Left ventricle myocardium inferior (tissue), 1 donor: ENCODE measurements at regions not wholly inside any gene's neighbourhood (a gene's known extent, or its start where the extent isn't known, plus 50 kb on each side); places are given as distances from the start of the nearest gene placed in this dataset.

Experiments
- DNase-seq: peaks from one replicate; pipeline ENCODE4 v3.0.0-alpha.2; 2020
- H3K27ac ChIP-seq: fragments of 200-600 bp; replicated peaks from 2 replicates; pipeline ENCODE4 v1.8.0; 2021
- H3K27me3 ChIP-seq: fragments of 200-600 bp; 2 replicates; pipeline ENCODE4 v1.8.0; 2021; ENCODE audit warnings: low read depth
- H3K36me3 ChIP-seq: fragments of 200-600 bp; 2 replicates; pipeline ENCODE4 v1.8.0; 2021
- H3K4me1 ChIP-seq: fragments of 200-600 bp; 2 replicates; pipeline ENCODE4 v1.8.0; 2021
- H3K4me3 ChIP-seq: fragments of 200-600 bp; 2 replicates; pipeline ENCODE4 v1.8.0; 2021; ENCODE audit warnings: mild to moderate bottlenecking, moderate library complexity
- H3K9me3 ChIP-seq: fragments of 200-600 bp; replicated peaks from 2 replicates; pipeline ENCODE4 v1.8.0; 2021
- intact Hi-C: fragments of 100-400 bp; cut with micrococcal nuclease; formaldehyde crosslinking; loops from one replicate; pipeline ENCODE4 v1.11.0; 2022
- TF ChIP-seq, protein P1 (sequence below): fragments of 200-600 bp; IDR thresholded peaks from 2 replicates; pipeline ENCODE4 v1.8.0; 2021; ENCODE audit warnings: antibody characterized with exemption, mild to moderate bottlenecking, borderline replicate concordance
- donor health status: DM: no; HTN: yes; CAD: no; lungs with severe emphysema.

DNA sequence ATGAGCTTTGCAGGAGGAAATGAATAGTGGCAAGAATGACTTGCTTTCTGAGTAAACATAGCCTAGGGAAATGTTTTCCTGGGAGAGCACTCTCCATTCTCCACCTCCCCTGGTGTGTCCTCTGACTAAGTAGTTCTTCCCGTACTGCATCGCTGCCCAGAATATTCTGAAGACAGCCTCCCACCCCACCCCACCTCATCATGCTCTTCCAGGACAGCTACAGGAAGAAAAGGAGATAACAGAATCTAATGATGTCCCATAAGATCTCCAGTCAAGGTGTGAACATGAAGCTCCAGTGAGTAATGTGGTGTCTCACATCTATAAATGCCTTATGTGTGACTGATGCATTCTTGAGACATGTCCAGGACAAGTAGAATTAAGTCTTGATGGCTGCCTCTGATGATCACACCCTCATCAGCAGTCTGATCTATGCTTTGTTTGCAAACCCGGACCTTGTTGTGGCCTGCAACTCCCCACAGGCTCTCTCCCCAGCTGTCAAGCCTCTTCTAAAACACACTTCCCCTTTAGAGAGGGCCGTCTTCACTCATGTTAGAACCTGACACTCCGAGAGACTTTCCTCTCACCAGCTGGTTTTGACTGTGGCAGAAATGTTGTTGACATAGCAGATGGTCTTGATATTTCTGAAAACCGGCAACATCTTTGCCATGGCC is 183.0 kb downstream of the CYYR1 start:
- Histone ChIP-seq H3K9me3 (peaks cover 13% of the 10 kb centered on the region), H3K27me3 (no peaks in the 10 kb centered on the region), H3K4me1 (peaks cover 12% of the 10 kb centered on the region), H3K36me3 (no peaks in the 10 kb centered on the region), H3K27ac (no peak overlapping the region), H3K4me3 (no peak overlapping the region)
- no peak for DNase-seq
- TF ChIP-seq, protein P1, sequence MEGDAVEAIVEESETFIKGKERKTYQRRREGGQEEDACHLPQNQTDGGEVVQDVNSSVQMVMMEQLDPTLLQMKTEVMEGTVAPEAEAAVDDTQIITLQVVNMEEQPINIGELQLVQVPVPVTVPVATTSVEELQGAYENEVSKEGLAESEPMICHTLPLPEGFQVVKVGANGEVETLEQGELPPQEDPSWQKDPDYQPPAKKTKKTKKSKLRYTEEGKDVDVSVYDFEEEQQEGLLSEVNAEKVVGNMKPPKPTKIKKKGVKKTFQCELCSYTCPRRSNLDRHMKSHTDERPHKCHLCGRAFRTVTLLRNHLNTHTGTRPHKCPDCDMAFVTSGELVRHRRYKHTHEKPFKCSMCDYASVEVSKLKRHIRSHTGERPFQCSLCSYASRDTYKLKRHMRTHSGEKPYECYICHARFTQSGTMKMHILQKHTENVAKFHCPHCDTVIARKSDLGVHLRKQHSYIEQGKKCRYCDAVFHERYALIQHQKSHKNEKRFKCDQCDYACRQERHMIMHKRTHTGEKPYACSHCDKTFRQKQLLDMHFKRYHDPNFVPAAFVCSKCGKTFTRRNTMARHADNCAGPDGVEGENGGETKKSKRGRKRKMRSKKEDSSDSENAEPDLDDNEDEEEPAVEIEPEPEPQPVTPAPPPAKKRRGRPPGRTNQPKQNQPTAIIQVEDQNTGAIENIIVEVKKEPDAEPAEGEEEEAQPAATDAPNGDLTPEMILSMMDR, result no peak
- intact Hi-C loops, result no loop called here

DNA sequence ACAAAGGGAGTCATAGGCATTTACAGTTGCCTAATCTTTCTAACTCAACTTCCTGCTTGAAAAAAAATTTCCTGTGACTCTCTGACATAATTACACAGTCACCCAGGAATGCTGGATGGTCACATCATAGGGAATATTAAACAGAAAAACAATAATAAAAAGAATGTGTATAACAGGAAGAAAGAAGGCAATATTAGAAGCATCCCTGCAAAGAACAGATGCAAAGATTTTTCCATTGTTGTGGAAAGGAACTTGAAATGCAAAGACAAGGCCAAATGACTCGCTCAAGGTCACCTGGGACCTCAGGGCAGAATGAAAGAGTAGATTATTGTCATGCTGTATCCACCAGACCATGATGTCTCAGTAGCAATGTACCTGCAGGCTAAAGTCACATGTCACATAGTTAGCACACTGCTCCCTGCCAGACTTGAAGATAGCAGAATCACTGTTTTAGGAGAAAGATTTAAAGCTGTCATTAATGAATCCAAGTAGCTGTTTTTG is 184.3 kb downstream of the CYYR1 start:
- Histone ChIP-seq H3K36me3 (no peaks in the 10 kb centered on the region), H3K4me3 (no peak overlapping the region), H3K9me3 (peaks cover 13% of the 10 kb centered on the region), H3K27me3 (no peaks in the 10 kb centered on the region), H3K27ac (no peak overlapping the region), H3K4me1 (peaks cover 12% of the 10 kb centered on the region)
- TF ChIP-seq, protein P1, result no peak
- intact Hi-C loops, result no loop called here
- no peak for DNase-seq

DNA sequence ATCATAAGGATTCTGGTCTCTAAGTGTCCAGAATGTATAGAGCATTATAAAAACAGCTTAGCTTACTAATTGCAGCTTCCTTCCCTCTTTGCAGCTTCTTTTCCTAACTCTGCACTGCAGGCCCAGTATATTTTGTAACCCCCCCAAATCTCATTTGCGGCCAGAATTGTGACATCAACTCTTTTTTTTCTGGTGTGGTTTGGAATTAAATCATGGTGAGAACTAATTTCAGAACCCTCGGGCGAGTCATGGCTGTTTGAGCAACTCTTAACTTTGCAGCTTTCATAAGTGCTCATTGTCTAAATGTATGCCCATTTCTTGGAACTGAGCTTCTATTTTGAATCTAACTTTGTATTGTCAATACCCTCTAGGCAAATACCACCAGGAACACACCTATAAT is 187.4 kb downstream of the CYYR1 start:
- Histone ChIP-seq H3K4me3 (no peak overlapping the region), H3K27me3 (no peaks in the 10 kb centered on the region), H3K27ac (no peak overlapping the region), H3K36me3 (no peaks in the 10 kb centered on the region), H3K9me3 (peaks cover 13% of the 10 kb centered on the region), H3K4me1 (peaks cover 12% of the 10 kb centered on the region)
- TF ChIP-seq, protein P1, result no peak
- intact Hi-C loops, result no loop called here
- DNase-seq, result no peak

DNA sequence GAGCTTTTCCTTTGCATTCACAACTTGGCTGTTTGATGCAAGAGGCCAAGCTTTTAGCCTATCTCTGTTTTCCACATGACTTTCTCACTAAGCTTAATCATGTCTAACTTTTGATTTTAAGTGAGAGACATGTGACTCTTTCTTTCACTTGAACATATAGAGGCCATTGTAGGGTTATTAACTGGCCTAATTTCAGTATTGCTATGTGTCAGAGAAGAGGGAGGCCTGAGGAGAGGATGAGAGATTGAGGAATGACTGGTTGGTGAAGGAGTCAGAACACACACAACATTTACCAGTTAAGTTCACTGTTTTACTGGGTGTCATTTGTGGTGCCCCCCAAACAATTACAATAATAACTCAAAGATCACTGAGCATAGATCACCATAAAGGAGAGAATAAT is 193.5 kb downstream of the CYYR1 start:
- Histone ChIP-seq H3K27ac (no peak overlapping the region), H3K9me3 (no peaks in the 10 kb centered on the region), H3K4me1 (no peaks in the 10 kb centered on the region), H3K36me3 (no peaks in the 10 kb centered on the region), H3K4me3 (no peak overlapping the region), H3K27me3 (no peaks in the 10 kb centered on the region)
- TF ChIP-seq, protein P1, result no peak
- intact Hi-C loops, result no loop called here
- no peak for DNase-seq

DNA sequence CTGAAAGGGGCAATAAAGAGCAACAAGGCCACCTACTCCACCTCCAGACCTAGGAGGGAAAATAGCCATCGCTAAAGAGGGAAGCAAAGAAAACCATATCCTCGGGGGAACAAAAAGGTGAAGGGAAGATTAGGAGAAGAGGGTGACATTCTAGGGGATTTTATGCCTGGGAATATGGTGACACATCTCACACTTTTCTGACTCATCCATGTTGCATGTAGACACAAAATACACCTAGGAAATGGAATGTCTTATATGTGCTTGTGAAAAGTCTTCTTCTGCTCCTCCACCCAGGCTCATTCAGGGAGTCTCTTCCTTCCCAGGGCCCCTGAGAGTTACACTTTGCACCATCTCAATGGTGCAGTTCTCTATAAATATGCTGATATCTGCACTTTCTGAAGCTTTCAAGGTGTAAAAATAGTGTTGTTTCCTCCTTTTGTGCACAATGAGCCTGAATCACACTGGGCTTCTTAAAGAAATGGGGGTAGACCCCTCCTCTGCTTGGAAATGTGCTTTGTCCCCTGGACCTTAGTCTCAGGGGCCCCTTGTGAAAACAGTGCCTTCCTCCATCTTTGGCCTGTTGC is 195.9 kb downstream of the CYYR1 start:
- no peaks in the 10 kb centered on the region for H3K27me3 ChIP-seq
- H3K4me1 ChIP-seq, result no peaks in the 10 kb centered on the region
- TF ChIP-seq, protein P1, result no peak
- DNase-seq, result no peak
- intact Hi-C loops, result no loop called here
- no peaks in the 10 kb centered on the region for H3K9me3 ChIP-seq
- H3K4me3 ChIP-seq, result no peak overlapping the region
- no peak overlapping the region for H3K27ac ChIP-seq
- H3K36me3 ChIP-seq, result no peaks in the 10 kb centered on the region
